CD4-positive, alpha-beta T cell treated with Interleukin-15 for 4 hours (primary cell): ENCODE measurements at regions not wholly inside any gene's neighbourhood (a gene's known extent, or its start where the extent isn't known, plus 50 kb on each side); places are given as distances from the start of the nearest gene placed in this dataset.
"Not testable (repeated sequence)": the region's sequence is repeated elsewhere in the genome, so short reads cannot be mapped to it uniquely, and the experiment has no call there.

Experiments
- DNase-seq: peaks from one replicate; pipeline ENCODE4 v3.0.0-alpha.2; 2020; ENCODE audit warnings: low spot score

DNA sequence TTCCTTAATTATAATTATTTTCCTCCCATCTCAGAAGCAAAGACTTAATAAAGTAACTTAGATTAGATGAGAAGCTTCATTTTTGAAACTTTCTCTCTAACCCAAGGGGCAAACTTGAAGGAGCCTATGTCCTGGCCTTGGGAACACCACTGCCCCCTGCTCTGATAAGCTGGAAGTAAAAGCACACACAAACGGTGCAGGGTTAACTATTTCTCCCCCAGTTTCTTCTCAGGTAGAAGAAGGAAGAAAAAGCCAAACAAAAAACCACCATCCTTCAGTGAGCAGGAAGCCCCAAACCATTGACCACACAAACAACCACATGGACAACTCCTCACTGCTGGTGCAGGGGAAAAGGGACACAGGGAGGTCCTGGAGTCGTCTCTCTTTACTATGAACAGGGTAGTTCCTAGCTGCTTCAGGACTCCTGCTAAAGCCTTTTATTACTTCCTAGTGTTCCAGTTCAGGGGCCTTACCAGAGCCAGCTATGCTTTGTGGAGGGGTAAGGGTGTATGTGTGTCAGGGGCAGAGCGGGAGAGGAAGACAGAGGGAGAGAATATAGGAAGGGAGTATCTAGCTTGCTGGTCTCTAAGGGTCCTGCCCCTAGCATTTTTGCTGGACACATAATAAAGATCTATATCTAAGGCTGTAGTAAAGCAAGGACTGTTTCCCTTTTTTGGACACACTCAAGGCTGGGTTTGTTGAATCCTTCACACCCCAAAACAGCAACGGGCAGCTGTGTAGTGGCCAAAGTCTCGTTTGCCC, 94.0 kb upstream of the UMPS start:
- DNase-seq: no peak

GRCh38 chr3:124636863-124637296, 93.4 kb upstream of the UMPS start:
- no peak for DNase-seq

- DNase-seq: peak; percentile 27
These were observed 90.6 kb upstream of the UMPS start for GRCh38 chr3:124639406-124640237.

DNA sequence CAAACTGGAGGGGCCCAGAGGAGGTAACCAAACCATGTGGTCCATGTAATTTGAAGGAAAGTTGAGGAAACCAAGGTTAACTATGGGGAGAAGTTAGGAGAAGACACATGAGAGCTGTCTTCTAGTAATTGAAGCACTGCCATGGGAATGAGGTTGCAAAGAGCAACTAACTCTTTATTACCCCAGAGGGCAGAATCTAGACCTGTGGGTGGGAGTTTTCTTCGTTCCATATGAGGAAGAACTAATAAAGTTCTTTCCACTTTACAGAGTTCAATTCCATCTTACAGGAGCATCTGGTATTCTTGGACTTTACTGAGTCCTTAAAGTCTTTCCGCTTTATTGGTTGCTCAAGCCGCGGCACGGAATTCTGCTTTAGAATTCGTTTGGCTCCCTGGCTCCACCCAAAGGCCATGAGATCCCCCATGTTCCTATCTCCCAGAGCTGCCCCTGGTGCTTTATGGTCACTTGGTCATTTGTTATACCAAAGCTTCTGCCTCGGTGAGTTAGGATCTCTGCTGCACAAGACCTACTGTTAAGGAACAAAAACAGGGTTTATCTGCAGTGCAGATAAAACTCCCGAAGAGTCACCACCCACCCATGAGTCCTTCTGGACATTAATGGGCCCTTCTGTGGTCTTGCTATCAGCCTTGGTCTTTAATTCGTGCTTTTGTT, 89.5 kb upstream of the UMPS start:
- no peak for DNase-seq

DNA sequence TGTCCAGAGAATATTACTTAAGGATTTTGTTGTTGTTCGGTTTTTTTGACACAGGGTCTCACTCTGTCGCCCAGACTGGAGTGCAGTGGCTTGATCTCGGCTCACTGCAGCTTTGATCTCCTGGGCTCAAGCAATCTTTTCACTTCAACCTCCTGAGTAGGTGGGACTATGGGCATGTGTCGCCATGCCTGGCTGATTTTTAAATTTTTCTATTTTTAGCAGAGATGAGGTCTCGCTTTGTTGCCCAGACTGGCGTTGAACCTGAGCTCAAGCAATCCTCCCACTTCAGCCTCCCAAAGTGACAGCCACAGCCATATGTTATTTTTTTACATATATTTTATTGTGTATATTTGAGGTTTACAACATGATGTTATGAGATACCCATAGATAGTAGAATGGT, 86.8 kb upstream of the UMPS start:
- DNase-seq: no peak

DNA sequence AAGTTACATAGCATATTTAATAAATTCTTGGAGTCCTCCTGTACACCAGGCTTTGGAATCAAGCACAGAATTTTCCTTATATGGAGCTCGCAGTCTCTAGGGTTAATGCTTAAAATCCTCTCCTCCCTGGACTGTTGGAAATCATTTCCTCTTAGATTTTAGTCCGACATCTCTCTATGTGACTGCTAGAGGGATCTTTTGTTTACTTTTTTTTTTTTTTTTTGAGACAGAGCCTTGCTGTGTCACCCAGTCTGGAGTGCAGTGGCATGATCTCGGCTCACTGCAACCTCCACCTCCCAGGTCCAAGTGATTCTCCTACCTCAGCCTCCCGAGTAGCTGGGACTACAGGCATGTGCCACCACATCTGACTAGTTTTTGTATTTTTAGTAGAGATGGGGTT, 84.1 kb upstream of the UMPS start:
- not testable (repeated sequence) for DNase-seq

- no peak for DNase-seq
These were observed 81.7 kb upstream of the UMPS start for GRCh38 chr3:124648551-124648950.

DNA sequence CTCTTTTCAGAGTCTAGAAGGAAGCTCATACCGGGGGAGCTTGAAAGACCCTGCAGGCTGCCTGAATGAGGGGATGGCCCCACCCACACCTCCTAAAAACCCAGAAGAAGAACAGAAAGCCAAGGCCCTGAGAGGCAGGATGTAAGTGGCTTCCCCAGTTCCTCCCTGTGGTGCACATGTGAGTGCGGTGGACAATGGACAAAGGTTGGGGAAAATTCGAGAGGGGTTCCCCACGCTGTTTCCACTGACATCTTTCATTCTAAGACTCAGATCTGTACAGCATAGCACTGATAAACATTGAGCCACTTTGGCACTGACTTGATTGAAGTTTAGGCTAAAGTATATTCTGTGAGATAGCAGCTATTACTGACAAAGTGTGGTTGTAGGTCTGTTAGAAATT, 79.5 kb upstream of the UMPS start:
- no peak for DNase-seq

- DNase-seq: not testable (repeated sequence)
These were observed 78.8 kb upstream of the UMPS start for GRCh38 chr3:124651416-124651815.

DNA sequence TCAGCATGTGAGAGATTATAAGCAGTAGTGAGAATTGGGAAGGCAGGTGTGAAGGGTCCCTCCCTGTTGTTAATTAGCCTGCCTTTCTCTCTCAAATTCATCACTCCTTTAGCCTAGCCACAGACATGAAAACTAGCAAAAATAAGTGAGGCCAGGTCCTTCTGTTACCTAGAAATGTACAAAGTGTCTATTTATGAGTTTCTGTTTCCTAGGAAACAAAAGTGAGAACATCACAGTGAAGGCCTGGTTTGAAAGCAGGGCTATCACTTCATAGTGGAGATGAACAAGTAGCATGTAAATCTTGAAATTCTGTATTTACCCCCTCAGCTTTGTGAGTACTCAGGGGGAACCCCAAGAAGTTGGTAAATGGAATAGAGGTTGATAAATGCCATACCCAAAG, 78.2 kb upstream of the UMPS start:
- peak; percentile 2 for DNase-seq

- DNase-seq: no peak
These were observed 77.0 kb upstream of the UMPS start for GRCh38 chr3:124653071-124653796.

DNA sequence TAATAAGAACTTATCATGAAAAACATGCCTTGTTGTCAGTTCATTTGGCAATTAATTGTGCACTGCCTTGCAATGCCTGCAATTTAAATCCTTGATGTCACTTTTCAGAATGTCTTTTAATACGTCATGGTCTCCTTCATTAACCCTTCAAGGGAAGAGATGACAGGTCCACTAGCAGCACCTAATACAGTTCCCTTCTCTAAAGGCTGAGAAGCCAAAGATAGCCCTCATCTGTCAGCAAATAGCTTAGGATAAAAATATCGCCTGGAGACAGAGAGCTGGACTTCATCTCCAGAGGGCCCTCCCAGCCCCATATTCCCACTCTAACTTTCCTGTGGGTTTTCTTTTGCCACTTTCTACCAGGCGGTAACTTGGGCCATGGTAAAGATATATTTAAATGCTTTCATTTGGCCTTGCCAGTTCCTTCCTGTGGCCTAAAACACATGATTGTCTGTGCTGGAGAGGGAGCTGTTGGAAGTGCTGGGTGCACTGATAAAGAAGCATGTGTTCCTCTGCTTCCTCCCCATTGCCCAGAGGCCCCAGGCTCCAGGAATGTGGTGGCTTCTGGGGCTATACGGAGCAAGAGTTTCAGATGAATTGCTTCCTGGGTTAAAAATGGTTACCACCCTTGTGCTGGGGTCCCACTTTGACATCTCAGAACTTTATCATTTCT, 76.3 kb upstream of the UMPS start:
- DNase-seq: no peak

GRCh38 chr3:124654470-124654845, 75.8 kb upstream of the UMPS start:
- DNase-seq: no peak

- DNase-seq: no peak
These were observed 73.7 kb upstream of the UMPS start for GRCh38 chr3:124656531-124656930.

GRCh38 chr3:124657138-124657537, 73.1 kb upstream of the UMPS start:
- no peak for DNase-seq

- DNase-seq: no peak
These were observed 72.0 kb upstream of the UMPS start for GRCh38 chr3:124658270-124658669.

GRCh38 chr3:124659175-124659574, 71.1 kb upstream of the UMPS start:
- no peak for DNase-seq

DNA sequence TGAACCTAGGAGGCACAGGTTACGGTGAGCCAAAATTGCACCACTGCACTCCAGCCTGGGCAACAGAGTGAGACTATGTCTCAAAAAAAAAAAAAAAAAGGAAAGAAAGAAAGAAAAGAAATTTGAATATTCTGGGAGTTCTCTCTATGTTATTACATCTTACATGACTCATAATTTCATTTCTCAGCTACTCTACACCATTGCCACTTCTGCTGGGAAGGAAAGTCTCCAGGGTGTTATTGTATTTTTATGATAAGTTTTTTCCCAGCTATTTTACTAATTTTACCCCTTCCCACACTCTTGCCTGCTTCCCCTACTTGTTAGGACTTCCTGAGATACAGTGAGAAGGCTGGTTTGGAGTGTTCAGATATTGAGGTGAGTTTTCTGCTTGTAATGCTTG, 69.7 kb upstream of the UMPS start:
- DNase-seq: no peak

GRCh38 chr3:124663690-124664089, 66.6 kb upstream of the UMPS start:
- DNase-seq: no peak

DNA sequence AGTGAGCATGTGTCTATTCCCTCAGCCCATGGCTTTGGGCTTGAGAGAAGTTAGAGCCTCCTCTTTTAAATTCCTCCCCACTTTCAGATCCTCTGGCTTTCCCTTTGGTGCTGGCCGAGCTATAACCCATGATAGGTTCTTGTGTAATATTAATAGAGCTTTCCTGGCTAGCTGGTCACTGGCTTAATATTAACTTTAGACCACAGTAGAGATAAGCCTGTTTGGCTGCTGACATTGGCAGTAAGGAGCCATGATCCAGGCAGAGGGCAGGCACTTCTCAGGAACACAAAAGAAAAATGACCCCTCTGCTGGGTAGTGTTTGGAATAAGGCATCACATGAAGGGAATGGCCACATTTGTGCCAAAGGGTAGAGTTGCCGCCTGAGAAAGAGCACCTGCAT, 65.4 kb upstream of the UMPS start:
- DNase-seq: no peak

DNA sequence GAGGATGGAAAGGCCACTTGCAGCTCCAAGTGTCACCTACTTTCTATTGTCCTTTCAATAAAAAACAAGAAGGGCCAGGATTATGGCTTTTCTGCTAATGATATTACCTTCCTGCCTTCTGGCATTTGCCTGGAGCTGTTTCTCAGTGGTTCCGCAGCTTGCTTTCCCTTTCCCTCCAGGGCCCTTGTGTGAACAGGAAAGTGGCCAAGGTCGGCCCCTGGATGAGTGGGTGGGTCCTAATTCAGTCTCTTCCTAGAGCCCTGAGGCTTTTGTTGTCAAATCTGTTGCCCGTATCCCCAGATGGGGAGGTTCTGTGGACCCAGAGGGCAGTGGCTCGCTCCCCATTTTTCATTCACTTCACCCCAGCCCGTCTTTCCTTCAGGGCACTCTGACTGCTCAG, 64.2 kb upstream of the UMPS start:
- no peak for DNase-seq

GRCh38 chr3:124669470-124669869, 60.8 kb upstream of the UMPS start:
- DNase-seq: no peak
